Epithelial cell of proximal tubule (primary cell): ENCODE measurements at regions not wholly inside any gene's neighbourhood (a gene's known extent, or its start where the extent isn't known, plus 50 kb on each side); places are given as distances from the start of the nearest gene placed in this dataset.

Source experiments
- DNase-seq: peaks from one replicate; pipeline ENCODE4 v3.0.0-alpha.2; 2011; ENCODE audit warnings: low read depth
- H3K4me3 ChIP-seq: 2 replicates; pipeline ENCODE4 v1.5.1; 2011; ENCODE audit warnings: low read depth, mild to moderate bottlenecking, low read length
- CTCF ChIP-seq: conservative IDR thresholded peaks from 2 replicates; pipeline ENCODE4 v1.5.1; 2012; ENCODE audit warnings: low read depth, mild to moderate bottlenecking, low read length

GRCh38 chr10:108055506-108055905 lies 891.0 kb upstream of the SORCS1 start:
- TF ChIP-seq CTCF, result no peak
- DNase-seq, result no peak
- no peak overlapping the region for H3K4me3 ChIP-seq

GRCh38 chr10:108052981-108053380 lies 888.5 kb upstream of the SORCS1 start:
- H3K4me3 ChIP-seq, result no peak overlapping the region
- no peak for TF ChIP-seq CTCF
- no peak for DNase-seq

GRCh38 chr10:108051218-108051617 lies 886.7 kb upstream of the SORCS1 start:
- no peak overlapping the region for H3K4me3 ChIP-seq
- no peak for DNase-seq
- TF ChIP-seq CTCF, result no peak

- DNase-seq, result no peak
- no peak for TF ChIP-seq CTCF
- no peak overlapping the region for H3K4me3 ChIP-seq
Observed at GRCh38 chr10:108050626-108051025, 886.1 kb upstream of the SORCS1 start.

GRCh38 chr10:108049668-108050067 lies 885.2 kb upstream of the SORCS1 start:
- no peak for TF ChIP-seq CTCF
- DNase-seq, result no peak
- H3K4me3 ChIP-seq, result no peak overlapping the region

GRCh38 chr10:108048898-108049297 lies 884.4 kb upstream of the SORCS1 start:
- H3K4me3 ChIP-seq, result no peak overlapping the region
- DNase-seq, result no peak
- TF ChIP-seq CTCF, result no peak

- no peak overlapping the region for H3K4me3 ChIP-seq
- no peak for TF ChIP-seq CTCF
- DNase-seq, result no peak
Observed at GRCh38 chr10:108039821-108040584, 875.5 kb upstream of the SORCS1 start.
